Stomach (tissue), 8 donors: ENCODE measurements at regions not wholly inside any gene's neighbourhood (a gene's known extent, or its start where the extent isn't known, plus 50 kb on each side); places are given as distances from the start of the nearest gene placed in this dataset.

ENCODE experiments used
- DNase-seq, 2 donors: peaks; one replicate each; pipeline versions ENCODE4 v3.0.0 to v3.0.0-alpha.2; 2013 to 2019
- H3K27ac ChIP-seq, 5 donors: fragments of 200-600 bp in 4 of 5; sonication (generic) in 4 of 5; one replicate each; pipeline ENCODE4 v1.5.1; 2013 to 2019; ENCODE audit warnings: mild to moderate bottlenecking in 1 of 5, moderate library complexity in 1 of 5
- H3K27me3 ChIP-seq, 3 donors: fragments of 200-600 bp; sonication (generic); one replicate each; pipeline ENCODE4 v1.5.1; 2017 to 2019; ENCODE audit warnings: mixed run types in 1 of 3
- H3K36me3 ChIP-seq, 4 donors: fragments of 200-600 bp; sonication (generic); 1 replicate in 3 of 4; 2 replicates in 1 of 4; pipeline ENCODE4 v1.5.1; 2016 to 2019
- H3K4me1 ChIP-seq, 4 donors: fragments of 200-600 bp; sonication (generic); one replicate each; pipeline ENCODE4 v1.5.1; 2016 to 2019
- H3K4me3 ChIP-seq, 4 donors: fragments of 200-600 bp; sonication (generic) in 3 of 4; one replicate each; pipeline ENCODE4 v1.5.1; 2016 to 2019; ENCODE audit warnings: mild to moderate bottlenecking in 1 of 4
- H3K9me3 ChIP-seq, 4 donors: fragments of 200-600 bp; sonication (generic); one replicate each; pipeline ENCODE4 v1.5.1; 2016 to 2019
- CTCF ChIP-seq, 7 experiments: fragments of 450-650 bp in 4 of 7; fragments of 200-600 bp in 3 of 7; sonication (generic) in 3 of 7; IDR thresholded peaks; one replicate each; pipeline ENCODE4 v1.5.1; 2016 to 2019; ENCODE audit warnings: antibody characterized with exemption in 7 of 7, control low read depth in 2 of 7, mild to moderate bottlenecking in 1 of 7
- EP300 ChIP-seq: sonication (generic); formaldehyde crosslinking; IDR thresholded peaks from one replicate; pipeline ENCODE4 v1.6.1; 2017; ENCODE audit warnings: antibody characterized with exemption
- POLR2A ChIP-seq, 4 donors: fragments of 450-650 bp; IDR thresholded peaks; one replicate each; pipeline ENCODE4 v1.6.1; 2016; ENCODE audit warnings: antibody characterized with exemption in 4 of 4, control low read depth in 2 of 4, mild to moderate bottlenecking in 1 of 4, moderate library complexity in 1 of 4
- POLR2AphosphoS5 ChIP-seq, 3 donors: sonication (generic); formaldehyde crosslinking; IDR thresholded peaks; one replicate each; pipeline ENCODE4 v1.6.1; 2016; ENCODE audit warnings: antibody characterized with exemption in 3 of 3
- WGBS, 5 donors: extraction: QIAGEN DNeasy Blood & Tissue Kit in 3 of 5; methylation state at CpG; one replicate each; pipeline versions ENCODE4 v1.1.5 to v1.1.7; 2013 to 2018; 5-methylcytosine and 5-hydroxymethylcytosine counted together
- intact Hi-C: fragments of 100-400 bp; cut with DNase I; formaldehyde crosslinking; loops from one replicate; pipeline ENCODE4 v1.15.1; 2023; ENCODE audit warnings: low total_unique reads
- donor health status: healthy with polysubstance abuse.
- donor health status: Bipolar disorder and iron deficiency.
- donor health status: healthy.

GRCh38 chr6:140636908-140637402, 1262.5 kb upstream of the CITED2 start:
- no peak for TF ChIP-seq POLR2A (IDR thresholded peaks at IDR 0.05)
- no peak for TF ChIP-seq POLR2AphosphoS5 (IDR thresholded peaks at IDR 0.05)
- TF ChIP-seq CTCF (IDR thresholded peaks at IDR 0.05) = no peak
- no peak for TF ChIP-seq EP300
- H3K27me3 ChIP-seq = no peaks in the 10 kb centered on the region
- no peak overlapping the region for H3K27ac ChIP-seq
- no peaks in the 10 kb centered on the region for H3K4me1 ChIP-seq
- intact Hi-C loops = no loop called here
- H3K4me3 ChIP-seq = no peak overlapping the region
- DNase-seq = peak in 1 of 2 donors; percentile 35
- no peaks in the 10 kb centered on the region for H3K36me3 ChIP-seq
- WGBS, 5 donors = 52 to 76% (median 74%) methylated on average over 2 of the region's 2 CpGs
- no peaks in the 10 kb centered on the region for H3K9me3 ChIP-seq

GRCh38 chr6:140636271-140636907, 1261.9 kb upstream of the CITED2 start:
- peak in 1 of 2 donors; percentile 6 for DNase-seq
- 70 to 81% (median 77%) methylated on average over 11 of the region's 11 CpGs for WGBS, 5 donors
- intact Hi-C loops = no loop called here
- no peaks in the 10 kb centered on the region for H3K9me3 ChIP-seq
- no peaks in the 10 kb centered on the region for H3K4me1 ChIP-seq
- H3K4me3 ChIP-seq = no peak overlapping the region
- no peak overlapping the region for H3K27ac ChIP-seq
- H3K27me3 ChIP-seq = no peaks in the 10 kb centered on the region
- no peak for TF ChIP-seq EP300
- TF ChIP-seq POLR2AphosphoS5 (IDR thresholded peaks at IDR 0.05) = no peak
- no peak for TF ChIP-seq POLR2A (IDR thresholded peaks at IDR 0.05)
- no peak for TF ChIP-seq CTCF (IDR thresholded peaks at IDR 0.05)
- H3K36me3 ChIP-seq = no peaks in the 10 kb centered on the region

- intact Hi-C loops = no loop called here
- WGBS, 5 donors = 87 to 93% (median 91%) methylated on average over 1 of the region's 1 CpG
- Histone ChIP-seq H3K36me3 (no peaks in the 10 kb centered on the region), H3K4me1 (no peaks in the 10 kb centered on the region), H3K27me3 (no peaks in the 10 kb centered on the region), H3K4me3 (no peak overlapping the region), H3K27ac (no peak overlapping the region), H3K9me3 (peaks cover 5 to 21% (median 14%) of the 10 kb centered on the region in 4 donors)
- TF ChIP-seq POLR2AphosphoS5 (IDR thresholded peaks at IDR 0.05) (no peak), EP300 (no peak), CTCF (IDR thresholded peaks at IDR 0.05) (no peak), POLR2A (IDR thresholded peaks at IDR 0.05) (no peak)
- DNase-seq = no peak
Measured at GRCh38 chr6:140627002-140627401, 1252.6 kb upstream of the CITED2 start.

- intact Hi-C loops = no loop called here
- Histone ChIP-seq H3K36me3 (no peaks in the 10 kb centered on the region), H3K27me3 (no peaks in the 10 kb centered on the region), H3K4me3 (no peak overlapping the region), H3K9me3 (peaks cover 5 to 21% (median 14%) of the 10 kb centered on the region in 4 donors), H3K27ac (no peak overlapping the region), H3K4me1 (no peaks in the 10 kb centered on the region)
- 73 to 83% (median 74%) methylated on average over 3 of the region's 3 CpGs for WGBS, 5 donors
- TF ChIP-seq EP300 (no peak), POLR2A (IDR thresholded peaks at IDR 0.05) (no peak), CTCF (IDR thresholded peaks at IDR 0.05) (no peak), POLR2AphosphoS5 (IDR thresholded peaks at IDR 0.05) (no peak)
- no peak for DNase-seq
Measured at GRCh38 chr6:140623498-140623897, 1249.0 kb upstream of the CITED2 start.
